ENCODE measurements at regions not wholly inside any gene's neighbourhood (a gene's known extent, or its start where the extent isn't known, plus 50 kb on each side); places are given as distances from the start of the nearest gene placed in this dataset.

GRCh38 chr12:47554046-47554653, 151.7 kb downstream of the RPAP3 start:
- TF ChIP-seq CTCF (tag by site-specific recombination; IDR thresholded peaks at IDR 0.05) (no peak), ZNF174 (tag by site-specific recombination; IDR thresholded peaks at IDR 0.05) (no peak), ZNF274 (IDR thresholded peaks at IDR 0.05; ENCODE audit: low read length) (no peak), ZNF274 (tag by site-specific recombination; IDR thresholded peaks at IDR 0.05; ENCODE audit: borderline replicate concordance) (no peak), ZBTB17 (tag by site-specific recombination; IDR thresholded peaks at IDR 0.05) (no peak), REST (tag by site-specific recombination; IDR thresholded peaks at IDR 0.05) (no peak), SP2 (tag by site-specific recombination; IDR thresholded peaks at IDR 0.05) (no peak)
